ENCODE measurements at regions not wholly inside any gene's neighbourhood (a gene's known extent, or its start where the extent isn't known, plus 50 kb on each side); places are given as distances from the start of the nearest gene placed in this dataset.
"Not testable (repeated sequence)": the region's sequence is repeated elsewhere in the genome, so short reads cannot be mapped to it uniquely, and the experiment has no call there.

DNA sequence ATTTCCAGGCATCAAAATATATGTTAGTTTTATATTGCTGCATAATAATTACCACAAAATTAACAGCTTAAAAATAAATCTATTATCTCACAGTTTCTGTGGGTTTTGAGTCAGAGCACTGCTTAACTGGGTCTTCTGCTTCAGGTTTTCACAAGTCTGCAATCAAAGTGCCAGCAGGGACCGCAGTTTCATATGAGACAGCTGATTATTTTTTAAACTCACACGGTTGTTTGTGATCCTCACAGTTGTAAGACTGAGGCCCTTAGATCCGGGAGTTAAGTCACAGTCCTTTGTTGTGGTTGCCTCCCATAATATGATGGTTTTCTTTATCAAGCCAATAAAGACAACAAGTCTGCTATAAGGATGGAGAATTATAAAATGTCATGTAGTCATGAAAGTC, 146.0 kb upstream of the ZWINT start:
- intact Hi-C loops (cut with DNase I) = no loop called here
- DNase-seq (ENCODE audit: low spot score) = no peak

DNA sequence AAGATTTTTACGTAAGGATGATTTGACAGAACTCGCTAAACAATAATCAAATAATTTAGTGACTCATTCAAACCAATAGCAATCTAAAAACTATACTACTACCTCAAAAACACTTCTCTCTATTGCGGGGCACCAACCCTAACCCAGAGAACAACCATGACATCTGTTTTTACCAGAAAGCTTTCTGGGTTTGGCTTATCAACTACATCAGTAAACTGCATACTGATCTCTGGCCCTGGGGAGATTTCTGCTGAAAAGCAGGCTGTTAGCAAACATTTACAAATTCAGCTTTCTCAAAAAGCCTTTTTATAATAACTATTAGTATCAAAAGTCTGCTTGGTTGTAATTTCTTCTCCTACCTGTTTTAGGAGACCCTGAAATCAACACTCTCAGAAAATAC, 144.5 kb upstream of the ZWINT start:
- intact Hi-C loops (cut with DNase I) = no loop called here
- no peak for DNase-seq (ENCODE audit: low spot score)

DNA sequence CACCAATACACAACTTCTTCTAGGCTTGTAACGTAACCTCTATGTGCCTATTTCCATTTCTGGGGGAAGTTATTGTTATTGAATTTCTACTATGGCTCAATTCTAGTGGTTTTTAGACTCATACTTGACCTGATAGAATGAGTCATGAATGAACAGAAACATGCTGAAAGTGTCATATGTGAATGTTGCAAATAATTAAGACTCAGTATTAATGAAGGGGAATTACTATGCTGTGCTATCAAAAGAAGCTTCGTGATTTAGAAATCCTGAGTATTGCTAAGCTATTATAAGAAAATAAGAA, 135.1 kb upstream of the ZWINT start:
- intact Hi-C loops (cut with DNase I) = no loop called here
- no peak for DNase-seq (ENCODE audit: low spot score)

DNA sequence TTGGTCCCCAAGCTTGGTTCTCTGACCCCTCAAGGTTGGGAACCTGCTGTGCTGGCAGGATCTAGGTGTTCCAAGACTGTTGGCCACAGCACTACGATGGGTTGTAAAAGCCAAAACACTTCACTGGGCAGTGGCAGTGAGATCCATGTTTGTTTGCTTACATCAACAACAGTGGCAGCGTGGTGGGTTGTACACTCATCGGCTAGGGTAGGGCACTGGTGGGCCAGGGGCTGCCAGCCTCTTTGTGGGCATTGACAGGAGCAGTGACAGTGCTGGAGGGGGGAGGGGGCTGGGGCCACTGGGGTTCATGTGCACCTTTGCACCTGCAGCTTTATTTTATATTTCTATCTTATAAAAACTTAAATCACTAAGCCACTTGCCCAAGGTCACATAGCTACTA, 126.7 kb upstream of the ZWINT start:
- intact Hi-C loops (cut with DNase I) = no loop called here
- DNase-seq (ENCODE audit: low spot score) = peak; percentile 64

DNA sequence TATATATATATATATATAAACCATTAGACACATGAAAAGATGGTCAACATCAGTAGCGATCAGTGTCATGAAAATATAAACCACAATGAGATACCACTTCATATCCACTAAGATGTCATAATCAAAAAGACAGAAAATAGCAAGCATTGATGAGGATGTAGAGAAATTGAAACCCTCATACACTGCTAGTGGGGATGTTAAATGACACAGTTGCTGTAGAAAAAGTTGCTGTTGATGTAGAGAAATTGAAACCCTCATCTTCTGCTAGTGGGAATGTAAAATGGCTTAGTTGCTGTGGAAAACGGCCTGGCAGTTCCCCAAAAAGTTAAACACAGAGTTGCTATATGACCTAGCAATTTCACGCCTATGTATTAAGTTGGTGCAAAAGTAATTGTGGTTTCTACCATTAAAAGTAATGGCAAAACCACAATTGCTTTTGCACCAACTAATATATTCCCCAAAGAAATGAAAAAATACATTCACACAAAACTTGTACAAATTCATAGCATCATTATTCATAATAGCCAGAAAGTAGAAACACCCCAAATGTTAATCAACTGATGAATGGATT, 120.5 kb upstream of the ZWINT start:
- intact Hi-C loops (cut with DNase I) = no loop called here
- no peak for DNase-seq (ENCODE audit: low spot score)

DNA sequence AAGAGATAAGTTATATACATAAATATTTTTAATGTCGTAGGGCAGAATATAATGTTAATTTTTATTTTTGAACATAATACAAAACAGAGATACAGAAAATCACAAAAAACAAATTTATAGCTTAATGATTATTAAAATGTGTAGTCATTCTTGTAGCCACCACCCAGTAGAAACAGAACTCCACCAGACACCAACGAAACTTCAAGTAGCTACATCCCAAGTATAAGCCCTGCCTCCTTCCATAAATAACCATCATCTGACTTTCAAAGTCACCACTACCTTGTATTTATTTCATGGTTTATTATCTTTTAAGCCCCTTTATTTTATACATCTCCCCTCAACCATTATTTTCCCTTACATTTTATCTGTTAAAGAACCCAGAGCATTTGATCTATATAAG, 111.9 kb upstream of the ZWINT start:
- no peak for DNase-seq (ENCODE audit: low spot score)
- intact Hi-C loops (cut with DNase I) = no loop called here

DNA sequence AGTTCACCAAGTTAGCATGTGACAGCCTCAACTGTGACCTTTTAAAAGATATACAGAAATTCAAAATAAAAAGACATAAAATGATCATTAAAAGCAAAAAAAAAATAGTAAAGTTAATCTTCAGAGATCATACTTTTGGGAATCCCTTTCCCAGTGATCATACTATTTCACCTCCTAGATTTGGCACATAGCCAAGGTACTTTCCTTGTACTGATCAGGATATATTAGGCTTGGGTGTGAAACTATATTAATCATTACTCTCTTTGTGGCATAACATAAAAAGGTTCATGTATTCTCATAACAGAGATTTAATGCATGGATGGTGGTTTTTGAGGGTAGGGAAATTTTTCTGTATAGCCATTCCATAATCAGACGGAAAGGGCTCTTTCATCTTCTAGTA, 109.6 kb upstream of the ZWINT start:
- DNase-seq (ENCODE audit: low spot score) = no peak
- intact Hi-C loops (cut with DNase I) = no loop called here

DNA sequence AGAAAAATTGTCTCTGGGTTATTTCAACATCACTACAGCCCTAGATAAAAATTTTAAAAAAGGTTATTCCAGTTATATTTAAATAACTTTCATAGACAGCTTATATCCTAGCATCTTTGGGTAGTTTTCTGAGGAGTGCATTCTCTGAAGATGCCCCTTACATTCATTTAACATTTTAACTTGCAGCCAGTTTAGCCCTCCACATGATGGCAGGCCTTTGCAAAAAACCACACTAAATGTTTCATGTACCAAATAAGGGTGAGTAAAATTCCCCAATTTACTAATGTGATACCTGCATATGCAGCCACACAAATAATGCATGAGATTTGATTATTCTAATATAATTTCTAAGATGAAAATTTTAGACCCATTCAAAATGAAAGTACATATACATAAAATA, 108.4 kb upstream of the ZWINT start:
- intact Hi-C loops (cut with DNase I) = no loop called here
- DNase-seq (ENCODE audit: low spot score) = no peak

DNA sequence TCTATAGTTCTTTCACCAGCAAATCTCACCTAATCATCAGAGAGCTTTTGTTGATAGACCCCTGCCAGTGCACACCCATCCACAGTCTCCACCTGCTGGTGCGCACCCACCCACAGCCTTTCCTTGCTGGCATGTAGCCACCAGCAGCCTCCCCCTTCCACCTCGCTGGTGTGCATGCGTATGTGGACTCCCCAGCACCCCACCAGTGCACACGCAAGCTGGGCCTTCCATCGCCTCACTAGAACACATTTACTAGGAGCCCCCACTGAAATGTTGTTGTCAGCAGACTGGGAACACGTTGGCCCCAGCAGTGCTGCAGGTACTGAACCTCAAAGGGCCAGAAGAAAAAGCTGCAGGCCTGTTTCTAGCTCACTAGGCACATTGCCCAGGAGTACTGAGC, 104.9 kb upstream of the ZWINT start:
- intact Hi-C loops (cut with DNase I) = no loop called here
- DNase-seq (ENCODE audit: low spot score) = no peak

DNA sequence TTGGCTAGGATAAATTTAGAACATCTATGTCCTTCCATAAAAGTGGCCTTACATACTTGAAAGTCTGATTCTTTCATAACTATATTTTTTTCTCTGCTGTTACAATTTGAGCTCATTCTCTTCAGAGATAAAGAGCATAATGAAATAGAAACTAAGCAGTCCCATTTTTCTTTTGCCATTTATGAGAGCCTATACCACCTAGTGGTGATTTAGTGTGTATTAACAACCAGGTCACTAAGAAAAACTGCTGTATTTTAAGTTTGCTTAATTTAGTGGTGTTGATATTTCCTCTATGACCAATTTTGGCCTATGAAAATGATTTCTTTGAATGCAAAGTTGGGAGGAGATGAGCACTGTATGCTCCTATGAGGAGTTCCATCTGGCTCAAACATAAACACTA, 88.7 kb upstream of the ZWINT start:
- intact Hi-C loops (cut with DNase I) = loop anchor here in 1 of 2 donors (5.0 kb wide), 1 partner anchor 108 kb away; no protein-coding TSS in a partner anchor
- DNase-seq (ENCODE audit: low spot score) = no peak

DNA sequence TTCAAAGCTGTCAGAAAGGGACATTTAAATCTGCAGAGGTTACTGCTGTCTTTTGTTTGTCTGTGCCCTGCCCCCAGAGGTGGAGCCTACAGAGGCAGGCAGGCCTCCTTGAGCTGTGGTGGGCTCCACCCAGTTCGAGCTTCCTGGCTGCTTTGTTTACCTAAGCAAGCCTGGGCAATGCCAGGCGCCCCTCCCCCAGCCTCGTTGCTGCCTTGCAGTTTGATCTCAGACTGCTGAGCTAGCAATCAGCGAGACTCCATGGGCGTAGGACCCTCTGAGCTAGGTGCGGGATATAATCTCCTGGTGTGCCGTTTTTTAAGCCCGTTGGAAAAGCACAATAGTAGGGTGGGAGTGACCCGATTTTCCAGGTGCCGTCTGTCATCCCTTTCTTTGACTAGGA, 86.6 kb upstream of the ZWINT start:
- intact Hi-C loops (cut with DNase I) = loop anchor here in 1 of 2 donors (5.0 kb wide), 1 partner anchor 110 kb away; no protein-coding TSS in a partner anchor
- not testable (repeated sequence) for DNase-seq (ENCODE audit: low spot score)

DNA sequence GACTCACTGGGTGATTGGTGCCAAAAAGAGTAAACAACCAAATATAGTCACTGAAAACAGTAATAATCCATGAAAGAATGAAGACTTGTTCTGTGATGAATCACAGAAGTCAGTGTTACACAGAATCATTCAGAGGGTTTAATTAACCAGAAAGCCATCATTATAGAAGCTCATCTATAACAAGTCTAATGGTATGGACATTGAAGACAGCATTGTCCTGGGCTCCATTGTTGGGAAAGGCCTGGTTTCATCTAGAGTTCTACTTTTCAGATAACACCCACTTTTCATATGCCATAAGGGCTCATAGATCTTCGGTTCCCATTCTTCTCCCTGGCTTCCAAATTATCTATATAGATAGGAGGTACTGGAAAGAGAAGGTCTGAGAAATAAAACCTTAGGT, 80.3 kb upstream of the ZWINT start:
- intact Hi-C loops (cut with DNase I); DNase-seq (ENCODE audit: low spot score): not testable (repeated sequence)

Small RNA genes lying in the stretch of these regions (microRNA-seq; reads per million reads assigned to microRNA genes)
- 0 reads per million in 2 donors for gene MIR3924 (ENCODE audit: borderline microRNAs expressed in 2 of 2)
